CD4-positive, alpha-beta T cell treated with Interleukin-1 beta for 1 hour (primary cell): ENCODE measurements at regions not wholly inside any gene's neighbourhood (a gene's known extent, or its start where the extent isn't known, plus 50 kb on each side); places are given as distances from the start of the nearest gene placed in this dataset.
"Not testable (repeated sequence)": the region's sequence is repeated elsewhere in the genome, so short reads cannot be mapped to it uniquely, and the experiment has no call there.

Experiments used
- DNase-seq, 2 donors: peaks; one replicate each; pipeline ENCODE4 v3.0.0-alpha.2; 2020 to 2022

GRCh38 chr1:228669242-228669585 lies 66.1 kb upstream of the RHOU start:
- no peak for DNase-seq

- DNase-seq = not testable (repeated sequence)
These were observed 54.2 kb upstream of the RHOU start for GRCh38 chr1:228681076-228681565.

- no peak for DNase-seq
These were observed 51.9 kb upstream of the RHOU start for GRCh38 chr1:228683428-228683827.

DNA sequence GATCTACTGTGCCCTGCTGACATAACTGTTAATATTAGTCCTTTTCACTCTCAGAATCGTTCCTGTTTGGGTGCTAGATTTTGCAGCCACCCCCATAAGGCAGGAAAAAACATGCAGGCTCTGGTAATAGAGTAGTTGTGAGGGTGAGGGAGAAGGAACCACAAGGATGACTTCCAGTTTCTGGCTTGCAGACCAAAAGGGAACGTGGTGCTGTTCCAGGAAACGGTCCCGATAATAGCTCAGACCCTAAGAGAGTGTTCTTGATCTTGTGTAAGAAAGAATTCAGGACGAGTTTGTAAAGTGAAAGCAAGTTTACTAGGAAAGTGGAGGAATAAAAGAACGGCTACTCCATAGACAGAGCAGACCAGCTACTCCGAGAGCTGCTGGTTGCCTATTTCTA lies 50.7 kb upstream of the RHOU start:
- DNase-seq = no peak

DNA sequence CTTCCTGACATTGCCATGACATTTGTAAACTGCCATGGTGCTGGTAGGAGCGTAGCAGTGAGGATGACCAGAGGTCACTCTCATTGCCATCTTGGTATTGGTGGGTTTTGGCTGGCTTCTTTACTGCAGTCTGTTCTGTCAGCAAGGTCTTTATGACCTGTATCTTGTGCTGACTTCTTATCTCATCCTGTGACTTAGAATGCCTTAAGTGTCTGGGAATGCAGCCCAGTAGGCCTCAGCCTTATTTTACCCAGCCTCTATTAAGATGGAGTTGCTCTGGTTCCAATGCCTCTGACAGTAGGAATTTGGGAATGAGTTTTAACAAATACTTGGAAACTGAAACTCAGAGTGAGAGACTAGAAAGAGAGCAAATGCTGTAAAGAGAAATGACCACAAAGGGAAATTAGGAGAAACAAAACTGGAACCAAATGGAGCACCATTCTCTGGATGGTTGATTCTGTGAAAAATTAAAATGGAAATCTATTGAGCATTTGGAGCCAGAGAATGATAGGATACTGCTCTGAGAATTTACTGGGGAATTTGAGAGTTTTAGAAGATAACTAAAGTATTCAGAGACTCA lies 50.1 kb upstream of the RHOU start:
- no peak for DNase-seq
